ENCODE measurements at regions not wholly inside any gene's neighbourhood (a gene's known extent, or its start where the extent isn't known, plus 50 kb on each side); places are given as distances from the start of the nearest gene placed in this dataset.

DNA sequence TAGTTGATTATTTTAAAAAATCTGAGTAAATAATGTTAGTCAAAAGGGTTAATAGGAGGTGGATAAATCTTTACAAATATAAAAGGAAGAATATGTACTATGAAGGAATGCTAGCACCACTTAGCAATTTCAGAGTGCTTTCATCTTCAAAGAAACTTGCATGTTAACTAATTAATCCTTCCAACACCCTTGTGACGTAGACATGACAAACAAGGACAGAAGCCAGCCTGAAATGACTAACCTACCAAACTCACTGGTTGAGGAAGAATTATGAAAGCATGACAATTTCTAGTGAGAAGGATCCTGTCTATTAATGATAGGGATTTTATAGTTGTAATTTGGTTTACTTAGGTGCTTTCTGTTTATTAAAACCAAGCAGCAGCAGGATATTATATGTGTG is 468.0 kb upstream of the FZD8 start:
- no peak for TF ChIP-seq EZH2phosphoT487 (IDR thresholded peaks at IDR 0.05; ENCODE audit: borderline replicate concordance)
- TF ChIP-seq, protein P1, sequence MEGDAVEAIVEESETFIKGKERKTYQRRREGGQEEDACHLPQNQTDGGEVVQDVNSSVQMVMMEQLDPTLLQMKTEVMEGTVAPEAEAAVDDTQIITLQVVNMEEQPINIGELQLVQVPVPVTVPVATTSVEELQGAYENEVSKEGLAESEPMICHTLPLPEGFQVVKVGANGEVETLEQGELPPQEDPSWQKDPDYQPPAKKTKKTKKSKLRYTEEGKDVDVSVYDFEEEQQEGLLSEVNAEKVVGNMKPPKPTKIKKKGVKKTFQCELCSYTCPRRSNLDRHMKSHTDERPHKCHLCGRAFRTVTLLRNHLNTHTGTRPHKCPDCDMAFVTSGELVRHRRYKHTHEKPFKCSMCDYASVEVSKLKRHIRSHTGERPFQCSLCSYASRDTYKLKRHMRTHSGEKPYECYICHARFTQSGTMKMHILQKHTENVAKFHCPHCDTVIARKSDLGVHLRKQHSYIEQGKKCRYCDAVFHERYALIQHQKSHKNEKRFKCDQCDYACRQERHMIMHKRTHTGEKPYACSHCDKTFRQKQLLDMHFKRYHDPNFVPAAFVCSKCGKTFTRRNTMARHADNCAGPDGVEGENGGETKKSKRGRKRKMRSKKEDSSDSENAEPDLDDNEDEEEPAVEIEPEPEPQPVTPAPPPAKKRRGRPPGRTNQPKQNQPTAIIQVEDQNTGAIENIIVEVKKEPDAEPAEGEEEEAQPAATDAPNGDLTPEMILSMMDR (conservative IDR thresholded peaks at IDR 0.05; ENCODE audit: low read length), result no peak

All from Loucy (cell line).